ENCODE measurements at regions not wholly inside any gene's neighbourhood (a gene's known extent, or its start where the extent isn't known, plus 50 kb on each side); places are given as distances from the start of the nearest gene placed in this dataset.

DNA sequence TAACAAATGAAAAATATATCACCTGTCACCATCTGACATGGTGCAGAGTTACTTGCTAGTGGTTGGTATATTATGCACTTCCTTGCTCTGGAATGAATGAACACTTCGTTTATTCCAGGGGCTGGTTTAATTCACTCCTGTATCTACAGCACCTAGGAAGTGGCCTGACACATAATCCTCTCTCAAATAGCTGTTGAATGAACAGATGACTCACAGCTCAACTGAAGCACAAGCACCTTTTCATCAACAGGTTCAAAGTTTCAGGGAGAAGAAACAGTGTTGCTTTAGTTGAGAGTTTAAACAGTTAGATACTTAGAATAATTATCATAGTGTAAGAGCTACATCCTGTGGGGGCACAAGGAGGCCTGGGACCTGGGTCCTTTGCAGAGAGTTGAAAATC, 135.0 kb upstream of the DAP start:
- FAIRE-seq (no peak), DNase-seq (ENCODE audit: low read depth, low spot score) (no peak)
- CTCF ChIA-PET = no interaction called here
- H2AFZ ChIP-seq (ENCODE audit: low read depth, low read length) = no peak overlapping the region
- H4K20me1 ChIP-seq (replicated peaks; ENCODE audit: control insufficient read depth, extremely low read depth, insufficient read depth, low read length) = no peaks in the 10 kb centered on the region
- H3K27ac ChIP-seq (ENCODE audit: insufficient read depth, low read depth, low read length) = no peak overlapping the region
- H3K9me1 ChIP-seq (replicated peaks; ENCODE audit: control insufficient read depth, extremely low read depth, insufficient read depth, low read length) = no peaks in the 10 kb centered on the region
- BruUV-seq (replicated peaks) = no TSS peak
- H3K36me3 ChIP-seq (ENCODE audit: control insufficient read depth in 2 of 2, extremely low read depth in 1 of 2, insufficient read depth in 2 of 2, low read length in 2 of 2) = no peaks in the 10 kb centered on the region
- dilution Hi-C loops (cut with MboI; ENCODE audit: extremely low pct_ligation_motif_present, low sequenced_read_pairs) (no loop called here), intact Hi-C loops (cut with micrococcal nuclease) (no loop called here)
- no peaks in the 10 kb centered on the region for H3K9me3 ChIP-seq (replicated peaks; ENCODE audit: control insufficient read depth, insufficient read depth, low read length)
- H3K79me2 ChIP-seq (ENCODE audit: control insufficient read depth, insufficient read depth, low read length) = no peaks in the 10 kb centered on the region
- H3K9ac ChIP-seq (replicated peaks; ENCODE audit: extremely low read depth, insufficient read depth, low read length) = no peak overlapping the region
- POLR2A ChIA-PET = no interaction called here
- H3K4me1 ChIP-seq (ENCODE audit: control insufficient read depth, extremely low read depth, insufficient read depth, low read length) = no peaks in the 10 kb centered on the region
- H3K4me3 ChIP-seq (replicated peaks in 1 of 3; ENCODE audit: insufficient read depth in 1 of 3, low read depth in 1 of 3, low read length in 3 of 3) = no peak overlapping the region
- no peak overlapping the region for H3K4me2 ChIP-seq (ENCODE audit: insufficient read depth, low read length)
- H3K27me3 ChIP-seq (ENCODE audit: control insufficient read depth in 2 of 2, insufficient read depth in 2 of 2, low read length in 2 of 2) = no peaks in the 10 kb centered on the region
- TF ChIP-seq, protein P1, sequence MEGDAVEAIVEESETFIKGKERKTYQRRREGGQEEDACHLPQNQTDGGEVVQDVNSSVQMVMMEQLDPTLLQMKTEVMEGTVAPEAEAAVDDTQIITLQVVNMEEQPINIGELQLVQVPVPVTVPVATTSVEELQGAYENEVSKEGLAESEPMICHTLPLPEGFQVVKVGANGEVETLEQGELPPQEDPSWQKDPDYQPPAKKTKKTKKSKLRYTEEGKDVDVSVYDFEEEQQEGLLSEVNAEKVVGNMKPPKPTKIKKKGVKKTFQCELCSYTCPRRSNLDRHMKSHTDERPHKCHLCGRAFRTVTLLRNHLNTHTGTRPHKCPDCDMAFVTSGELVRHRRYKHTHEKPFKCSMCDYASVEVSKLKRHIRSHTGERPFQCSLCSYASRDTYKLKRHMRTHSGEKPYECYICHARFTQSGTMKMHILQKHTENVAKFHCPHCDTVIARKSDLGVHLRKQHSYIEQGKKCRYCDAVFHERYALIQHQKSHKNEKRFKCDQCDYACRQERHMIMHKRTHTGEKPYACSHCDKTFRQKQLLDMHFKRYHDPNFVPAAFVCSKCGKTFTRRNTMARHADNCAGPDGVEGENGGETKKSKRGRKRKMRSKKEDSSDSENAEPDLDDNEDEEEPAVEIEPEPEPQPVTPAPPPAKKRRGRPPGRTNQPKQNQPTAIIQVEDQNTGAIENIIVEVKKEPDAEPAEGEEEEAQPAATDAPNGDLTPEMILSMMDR (IDR thresholded peaks at IDR 0.05; ENCODE audit: extremely low read depth in 1 of 2, insufficient read depth in 1 of 2, low read depth in 1 of 2, low read length in 2 of 2) = no peak
- TF ChIP-seq FOS (IDR thresholded peaks at IDR 0.05; ENCODE audit: borderline replicate concordance, insufficient read depth, low read length) (no peak), JUN (IDR thresholded peaks at IDR 0.05; ENCODE audit: borderline replicate concordance, insufficient read depth, insufficient read length, low read depth) (no peak), MAX (IDR thresholded peaks at IDR 0.05; ENCODE audit: insufficient read depth, insufficient read length) (no peak), MYC (IDR thresholded peaks at IDR 0.05; ENCODE audit: low read depth, low read length) (no peak), GATA2 (IDR thresholded peaks at IDR 0.05; ENCODE audit: insufficient read depth, insufficient read length, low read depth, low read length) (no peak), POLR2AphosphoS5 (IDR thresholded peaks at IDR 0.05; ENCODE audit: insufficient read depth, low read depth, low read length) (no peak), POLR2A (IDR thresholded peaks at IDR 0.05; ENCODE audit: low read depth, low read length) (no peak), EZH2 (IDR thresholded peaks at IDR 0.05; ENCODE audit: borderline replicate concordance, low read depth, low read length, severe bottlenecking) (no peak)

Data from endothelial cell of umbilical vein (primary cell).